Mucosa of stomach (tissue), 1 donor: ENCODE measurements at regions not wholly inside any gene's neighbourhood (a gene's known extent, or its start where the extent isn't known, plus 50 kb on each side); places are given as distances from the start of the nearest gene placed in this dataset.
"Not testable (repeated sequence)": the region's sequence is repeated elsewhere in the genome, so short reads cannot be mapped to it uniquely, and the experiment has no call there.

Source experiments
- H3K27me3 ChIP-seq: one replicate; pipeline ENCODE4 v1.7.0; 2013; ENCODE audit warnings: mild to moderate bottlenecking, low read length; ENCODE audit not compliant: control insufficient read depth, insufficient read depth
- H3K36me3 ChIP-seq: one replicate; pipeline ENCODE4 v1.7.0; 2013; ENCODE audit warnings: low read length; ENCODE audit not compliant: control insufficient read depth, insufficient read depth
- H3K4me1 ChIP-seq: one replicate; pipeline ENCODE4 v1.7.0; 2013; ENCODE audit warnings: mild to moderate bottlenecking, low read length; ENCODE audit not compliant: control insufficient read depth, insufficient read depth
- H3K4me3 ChIP-seq: one replicate; pipeline ENCODE4 v1.7.0; 2013; ENCODE audit warnings: low read length
- H3K9ac ChIP-seq: one replicate; pipeline ENCODE4 v1.7.0; 2013; ENCODE audit warnings: mild to moderate bottlenecking, low read length, moderate library complexity
- H3K9me3 ChIP-seq: one replicate; pipeline ENCODE4 v1.7.0; 2013; ENCODE audit warnings: mild to moderate bottlenecking, low read length, moderate library complexity; ENCODE audit not compliant: control insufficient read depth
- donor health status: Pancreatic carcinoma.

GRCh38 chr2:7655629-7656028, 738.4 kb downstream of the RNF144A start:
- Histone ChIP-seq H3K4me3 (no peak overlapping the region), H3K4me1 (no peaks in the 10 kb centered on the region), H3K27me3 (no peaks in the 10 kb centered on the region), H3K9me3 (no peaks in the 10 kb centered on the region), H3K9ac (no peak overlapping the region), H3K36me3 (no peaks in the 10 kb centered on the region)

GRCh38 chr2:7657526-7657925, 740.3 kb downstream of the RNF144A start:
- not testable (repeated sequence) for H3K4me1 ChIP-seq, H3K36me3 ChIP-seq, H3K27me3 ChIP-seq, H3K9me3 ChIP-seq, H3K4me3 ChIP-seq, H3K9ac ChIP-seq

GRCh38 chr2:7658486-7658885, 741.3 kb downstream of the RNF144A start:
- Histone ChIP-seq H3K27me3 (no peaks in the 10 kb centered on the region), H3K36me3 (no peaks in the 10 kb centered on the region), H3K4me3 (no peak overlapping the region), H3K9me3 (no peaks in the 10 kb centered on the region), H3K4me1 (no peaks in the 10 kb centered on the region), H3K9ac (no peak overlapping the region)

DNA sequence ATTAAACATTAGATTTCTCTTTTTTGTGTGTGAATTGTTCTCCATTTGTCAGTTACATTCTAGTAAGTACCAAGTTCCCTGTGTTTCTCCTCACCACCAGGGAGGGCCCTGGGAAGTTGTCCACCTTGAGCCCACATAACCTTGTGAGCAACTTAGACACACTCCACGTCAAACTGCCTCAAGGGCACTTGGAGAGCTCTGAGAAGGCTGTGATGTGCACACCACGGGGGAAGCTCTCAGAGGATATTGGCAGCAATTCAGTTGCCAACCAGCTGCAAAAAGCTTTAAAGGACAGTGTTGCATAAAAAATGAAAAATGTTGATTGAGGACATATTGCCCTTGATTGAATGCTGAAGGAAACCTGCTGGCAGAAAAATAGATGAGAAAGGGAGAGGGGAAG, 743.6 kb downstream of the RNF144A start:
- Histone ChIP-seq H3K36me3 (no peaks in the 10 kb centered on the region), H3K27me3 (no peaks in the 10 kb centered on the region), H3K4me1 (no peaks in the 10 kb centered on the region), H3K9ac (no peak overlapping the region), H3K9me3 (no peaks in the 10 kb centered on the region), H3K4me3 (no peak overlapping the region)

GRCh38 chr2:7661502-7661901, 744.3 kb downstream of the RNF144A start:
- Histone ChIP-seq H3K36me3 (no peaks in the 10 kb centered on the region), H3K4me1 (no peaks in the 10 kb centered on the region), H3K9ac (no peak overlapping the region), H3K9me3 (no peaks in the 10 kb centered on the region), H3K4me3 (no peak overlapping the region), H3K27me3 (no peaks in the 10 kb centered on the region)

- H3K4me3 ChIP-seq, result no peak overlapping the region
- no peak overlapping the region for H3K9ac ChIP-seq
- H3K4me1 ChIP-seq, result no peaks in the 10 kb centered on the region
- H3K36me3 ChIP-seq, result no peaks in the 10 kb centered on the region
- H3K9me3 ChIP-seq, result no peaks in the 10 kb centered on the region
- H3K27me3 ChIP-seq, result no peaks in the 10 kb centered on the region
Observed at GRCh38 chr2:7665880-7666279, 748.7 kb downstream of the RNF144A start.

DNA sequence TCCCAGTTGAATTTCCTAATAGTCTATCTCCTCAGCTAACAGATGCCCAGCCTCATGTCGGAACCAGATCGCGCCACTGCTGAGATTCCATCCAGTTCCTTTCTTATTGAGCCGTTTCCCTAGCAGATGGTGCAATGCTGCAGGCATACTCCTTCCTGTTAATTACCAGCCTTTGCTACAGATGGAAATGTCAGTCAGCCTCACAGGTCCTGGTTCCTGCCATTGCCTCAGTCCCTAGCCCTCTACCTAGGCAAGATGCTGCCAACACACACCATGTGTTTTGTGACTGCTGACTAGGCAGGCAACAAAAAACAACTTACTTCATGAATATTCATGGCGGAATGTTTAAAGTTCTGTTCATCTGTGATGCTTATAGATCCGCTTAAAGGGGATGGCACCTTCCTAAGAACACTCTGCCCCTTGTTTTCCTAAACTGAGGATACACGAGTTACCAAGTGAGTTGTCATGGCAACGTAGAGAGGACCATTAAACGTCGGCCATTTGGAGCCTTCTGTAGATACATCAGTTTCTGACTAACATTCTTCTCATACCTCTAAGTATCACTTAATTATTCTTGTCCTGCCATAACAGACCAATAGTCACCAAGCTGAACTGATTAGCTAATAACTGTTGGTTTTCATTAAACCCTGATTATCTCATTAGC, 749.5 kb downstream of the RNF144A start:
- no peaks in the 10 kb centered on the region for H3K9me3 ChIP-seq
- H3K4me3 ChIP-seq, result no peak overlapping the region
- H3K27me3 ChIP-seq, result no peaks in the 10 kb centered on the region
- no peak overlapping the region for H3K9ac ChIP-seq
- no peaks in the 10 kb centered on the region for H3K36me3 ChIP-seq
- H3K4me1 ChIP-seq, result no peaks in the 10 kb centered on the region

DNA sequence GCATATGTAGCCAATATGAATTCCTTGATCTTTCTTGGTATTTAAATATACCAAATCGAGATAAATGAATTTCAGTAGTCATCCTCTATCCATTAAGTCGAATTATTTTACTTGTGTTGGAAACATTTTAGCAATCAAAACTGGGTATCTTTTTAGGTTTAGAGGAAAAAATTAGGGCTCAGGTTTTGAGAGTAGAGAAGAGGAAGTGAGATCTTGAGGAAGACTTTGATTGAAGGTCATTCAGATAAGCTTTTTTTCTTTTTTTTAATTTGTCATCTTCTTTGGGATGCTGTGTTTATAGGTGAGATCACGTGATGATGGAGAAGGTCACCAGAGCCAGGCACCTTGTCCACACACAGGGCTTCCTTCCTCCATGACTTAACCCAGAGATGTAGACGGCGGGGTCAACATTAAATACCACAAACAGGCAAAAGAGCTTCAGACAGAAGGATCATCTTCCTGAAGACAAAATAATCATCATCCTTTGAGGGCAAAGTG, 750.1 kb downstream of the RNF144A start:
- no peaks in the 10 kb centered on the region for H3K36me3 ChIP-seq
- no peaks in the 10 kb centered on the region for H3K27me3 ChIP-seq
- H3K4me1 ChIP-seq, result no peaks in the 10 kb centered on the region
- no peak overlapping the region for H3K9ac ChIP-seq
- H3K4me3 ChIP-seq, result no peak overlapping the region
- no peaks in the 10 kb centered on the region for H3K9me3 ChIP-seq

DNA sequence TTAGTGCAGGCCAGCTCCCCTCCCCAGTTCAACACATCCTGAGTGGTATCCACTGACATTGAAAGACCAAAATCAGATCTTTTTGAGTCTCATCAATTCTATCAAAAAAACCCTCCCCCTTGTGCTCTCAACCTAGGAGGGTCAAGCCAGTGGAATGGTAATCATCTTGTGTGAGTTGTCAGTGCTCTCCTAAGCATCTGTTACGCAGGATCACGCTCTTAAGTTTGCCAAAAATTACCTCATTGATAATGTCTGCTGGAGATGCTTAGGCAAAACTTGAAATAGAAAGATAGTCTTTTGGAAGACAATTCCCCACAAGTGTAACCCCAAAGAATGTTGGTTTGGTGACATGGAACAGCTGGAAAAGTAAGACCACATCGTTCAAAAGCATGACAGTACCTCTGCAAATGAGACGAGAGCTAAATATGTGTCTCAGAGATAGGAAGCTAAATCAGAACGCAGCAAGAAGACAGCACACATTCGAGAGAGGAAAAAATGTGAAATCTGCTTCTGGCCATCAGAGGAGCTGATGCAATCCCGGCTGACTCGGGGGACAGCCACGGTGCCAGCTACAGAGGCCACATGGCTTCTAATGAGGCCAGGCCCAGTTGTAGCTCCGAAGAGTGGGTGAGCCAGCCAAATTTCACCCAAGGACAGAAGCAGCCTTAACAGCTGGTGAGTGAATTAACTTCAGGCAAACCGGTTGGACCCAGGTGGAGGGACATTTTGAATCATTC, 753.9 kb downstream of the RNF144A start:
- Histone ChIP-seq H3K9ac (no peak overlapping the region), H3K4me3 (no peak overlapping the region), H3K36me3 (no peaks in the 10 kb centered on the region), H3K4me1 (no peaks in the 10 kb centered on the region), H3K27me3 (no peaks in the 10 kb centered on the region), H3K9me3 (no peaks in the 10 kb centered on the region)

DNA sequence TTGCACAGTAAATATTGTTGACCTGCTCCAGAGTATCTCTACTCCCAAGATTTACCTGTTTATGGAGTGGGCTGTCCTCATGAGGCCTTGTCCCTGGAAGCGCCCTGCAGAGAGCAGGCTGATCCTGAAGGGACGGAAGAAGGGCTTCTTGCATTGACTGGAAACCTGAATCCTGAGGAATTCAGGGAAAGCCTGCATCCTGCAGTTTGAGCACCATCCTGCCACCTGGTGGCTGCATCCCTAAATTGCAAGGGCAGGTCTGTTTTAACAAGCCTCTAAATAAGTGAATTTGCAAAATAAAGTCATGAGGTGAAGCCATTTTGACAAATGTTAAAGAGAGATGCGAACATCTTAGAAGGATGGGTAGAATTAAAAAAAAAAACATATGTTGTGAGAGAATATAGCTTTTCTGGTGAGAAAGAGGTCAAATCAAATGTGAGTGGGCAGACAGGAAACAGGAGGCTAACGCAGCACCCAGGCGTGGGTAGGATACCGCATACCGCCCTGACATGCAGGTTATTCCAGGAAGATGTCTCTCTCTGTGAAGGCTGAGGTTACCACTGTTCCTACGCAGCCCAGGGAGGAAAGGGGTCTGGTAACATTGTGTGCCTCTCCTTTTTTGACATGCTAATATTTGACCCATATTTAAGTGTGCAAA, 754.9 kb downstream of the RNF144A start:
- Histone ChIP-seq H3K4me1 (no peaks in the 10 kb centered on the region), H3K4me3 (no peak overlapping the region), H3K27me3 (no peaks in the 10 kb centered on the region), H3K9me3 (no peaks in the 10 kb centered on the region), H3K36me3 (no peaks in the 10 kb centered on the region), H3K9ac (no peak overlapping the region)

DNA sequence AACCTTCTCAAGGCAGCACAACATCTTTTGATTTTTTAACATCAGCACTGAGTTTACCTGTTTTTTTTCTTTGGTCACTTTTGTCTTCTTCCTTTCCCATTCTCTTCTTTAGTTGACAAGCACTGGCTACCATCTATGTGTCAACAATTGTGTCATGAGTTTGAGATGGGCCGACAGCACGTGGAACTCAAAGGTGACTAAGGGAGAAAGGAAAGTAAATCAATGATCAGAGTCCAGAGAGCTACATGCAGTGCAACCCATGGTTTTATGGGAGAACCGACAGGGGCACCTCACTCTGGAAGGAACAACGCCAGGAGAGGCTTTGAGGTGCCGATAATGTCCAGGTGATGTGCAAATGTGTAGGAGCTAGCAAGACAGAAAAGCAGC, 755.5 kb downstream of the RNF144A start:
- Histone ChIP-seq H3K36me3 (no peaks in the 10 kb centered on the region), H3K9me3 (no peaks in the 10 kb centered on the region), H3K27me3 (no peaks in the 10 kb centered on the region), H3K4me3 (no peak overlapping the region), H3K9ac (no peak overlapping the region), H3K4me1 (no peaks in the 10 kb centered on the region)

- no peaks in the 10 kb centered on the region for H3K4me1 ChIP-seq
- no peaks in the 10 kb centered on the region for H3K27me3 ChIP-seq
- H3K36me3 ChIP-seq, result no peaks in the 10 kb centered on the region
- no peaks in the 10 kb centered on the region for H3K9me3 ChIP-seq
- no peak overlapping the region for H3K4me3 ChIP-seq
- H3K9ac ChIP-seq, result no peak overlapping the region
Observed at GRCh38 chr2:7673101-7673500, 755.9 kb downstream of the RNF144A start.
